ENCODE measurements at regions not wholly inside any gene's neighbourhood (a gene's known extent, or its start where the extent isn't known, plus 50 kb on each side); places are given as distances from the start of the nearest gene placed in this dataset.
"Not testable (repeated sequence)": the region's sequence is repeated elsewhere in the genome, so short reads cannot be mapped to it uniquely, and the experiment has no call there.

DNA sequence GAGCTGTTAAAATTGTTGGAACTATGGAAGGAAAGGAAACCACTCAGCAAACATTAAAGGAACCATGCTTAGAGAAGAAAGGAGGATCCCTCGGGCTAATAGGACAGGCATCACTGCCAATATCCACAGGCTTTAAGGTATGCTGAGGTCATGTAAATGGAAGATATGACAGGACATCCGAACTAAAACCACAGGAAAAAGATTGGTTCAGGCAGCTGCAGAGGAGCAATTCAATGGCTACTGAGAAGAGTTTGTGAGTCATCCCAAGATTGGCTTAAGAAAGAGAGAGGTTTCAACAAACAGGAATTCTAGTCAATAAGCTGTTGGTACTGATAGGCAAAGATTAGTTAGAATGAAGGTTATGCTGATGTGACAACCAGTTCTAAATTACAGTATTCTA, 106.4 kb upstream of the FAM241A start:
- 84% methylated on average over 2 of the region's 2 CpGs for WGBS
- no peaks in the 10 kb centered on the region for H3K9me3 ChIP-seq
- H3K27ac ChIP-seq, result no peak overlapping the region
- no peak for DNase-seq (ENCODE audit: low spot score in 2 of 2)
- no peaks in the 10 kb centered on the region for H3K36me3 ChIP-seq
- H3K4me1 ChIP-seq, result no peaks in the 10 kb centered on the region
- H3K4me3 ChIP-seq, result no peak overlapping the region
- no peak for TF ChIP-seq POLR2AphosphoS5 (IDR thresholded peaks at IDR 0.05)
- no peak for TF ChIP-seq CTCF (IDR thresholded peaks at IDR 0.05)
- TF ChIP-seq EP300 (IDR thresholded peaks at IDR 0.05), result no peak
- no peak for TF ChIP-seq POLR2A (IDR thresholded peaks at IDR 0.05)
- no peaks in the 10 kb centered on the region for H3K27me3 ChIP-seq

DNA sequence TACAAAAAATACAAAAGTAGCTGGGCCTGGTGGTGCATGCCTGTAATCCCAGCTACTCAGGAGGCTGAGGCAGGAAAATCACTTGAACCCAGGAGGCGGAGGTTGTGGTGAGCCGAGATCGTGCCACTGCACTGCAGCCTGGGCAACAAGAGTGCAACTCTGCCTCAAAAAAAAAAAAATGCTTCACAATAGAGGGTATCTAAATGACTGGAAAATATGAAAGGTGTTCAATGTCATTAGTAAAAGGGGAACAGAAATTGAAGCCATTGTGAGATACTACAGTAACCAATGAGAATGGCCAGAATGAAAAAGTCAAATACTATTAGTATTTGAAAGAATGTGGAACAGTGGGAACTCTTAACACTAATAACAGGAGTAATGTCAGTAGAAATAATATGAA, 96.1 kb upstream of the FAM241A start:
- not testable (repeated sequence) for H3K4me3 ChIP-seq; DNase-seq (ENCODE audit: low spot score in 2 of 2); H3K27ac ChIP-seq; H3K27me3 ChIP-seq; H3K9me3 ChIP-seq; H3K36me3 ChIP-seq; H3K4me1 ChIP-seq
- WGBS, result 97% methylated on average over 3 of the region's 3 CpGs

- Histone ChIP-seq H3K27me3 (no peaks in the 10 kb centered on the region), H3K4me1 (no peaks in the 10 kb centered on the region), H3K9me3 (no peaks in the 10 kb centered on the region), H3K36me3 (no peaks in the 10 kb centered on the region), H3K27ac (no peak overlapping the region), H3K4me3 (no peak overlapping the region)
- TF ChIP-seq CTCF (IDR thresholded peaks at IDR 0.05) (no peak), EP300 (IDR thresholded peaks at IDR 0.05) (no peak), POLR2A (IDR thresholded peaks at IDR 0.05) (no peak), POLR2AphosphoS5 (IDR thresholded peaks at IDR 0.05) (no peak)
- 84% methylated on average over 2 of the region's 2 CpGs for WGBS
- DNase-seq (ENCODE audit: low spot score in 2 of 2), result no peak
Measured at GRCh38 chr4:112053825-112054350, 91.4 kb upstream of the FAM241A start.

GRCh38 chr4:112055100-112055499, 90.2 kb upstream of the FAM241A start:
- Histone ChIP-seq H3K27ac (no peak overlapping the region), H3K4me1 (no peaks in the 10 kb centered on the region), H3K4me3 (no peak overlapping the region), H3K36me3 (no peaks in the 10 kb centered on the region), H3K27me3 (no peaks in the 10 kb centered on the region), H3K9me3 (no peaks in the 10 kb centered on the region)
- DNase-seq (ENCODE audit: low spot score in 2 of 2), result no peak
- TF ChIP-seq EP300 (IDR thresholded peaks at IDR 0.05), result no peak
- no peak for TF ChIP-seq CTCF (IDR thresholded peaks at IDR 0.05)
- no peak for TF ChIP-seq POLR2A (IDR thresholded peaks at IDR 0.05)
- TF ChIP-seq POLR2AphosphoS5 (IDR thresholded peaks at IDR 0.05), result no peak

DNA sequence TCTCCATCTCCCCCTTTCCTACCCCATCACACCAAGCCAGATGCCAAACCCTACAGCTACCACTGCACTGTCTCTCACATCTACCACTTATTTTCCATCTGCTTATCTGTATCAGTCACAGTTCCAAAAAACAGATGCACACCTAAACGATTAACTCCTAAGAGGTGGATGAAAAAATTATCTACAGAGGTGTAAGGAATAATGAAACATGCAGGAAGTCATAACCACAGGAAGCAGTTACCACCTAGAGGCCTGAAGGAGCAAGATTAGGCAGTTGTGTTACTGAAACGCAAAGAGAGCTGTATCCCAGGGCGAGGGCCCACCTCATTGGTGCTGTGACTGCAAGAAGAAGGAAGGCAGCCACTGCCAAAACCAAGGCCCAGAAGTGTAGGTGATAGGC, 87.8 kb upstream of the FAM241A start:
- Histone ChIP-seq H3K4me3 (no peak overlapping the region), H3K4me1 (no peaks in the 10 kb centered on the region), H3K27ac (no peak overlapping the region), H3K27me3 (no peaks in the 10 kb centered on the region), H3K36me3 (no peaks in the 10 kb centered on the region), H3K9me3 (no peaks in the 10 kb centered on the region)
- TF ChIP-seq CTCF (IDR thresholded peaks at IDR 0.05), result no peak
- no peak for TF ChIP-seq POLR2A (IDR thresholded peaks at IDR 0.05)
- TF ChIP-seq EP300 (IDR thresholded peaks at IDR 0.05), result no peak
- no peak for TF ChIP-seq POLR2AphosphoS5 (IDR thresholded peaks at IDR 0.05)
- DNase-seq (ENCODE audit: low spot score in 2 of 2), result no peak
- 75% methylated on average over 3 of the region's 3 CpGs for WGBS

- no peak for DNase-seq (ENCODE audit: low spot score in 2 of 2)
- WGBS, result 22% methylated on average over 3 of the region's 3 CpGs
- H3K27ac ChIP-seq, result no peak overlapping the region
Measured at GRCh38 chr4:112058433-112058832, 86.8 kb upstream of the FAM241A start.

More at GRCh38 chr4:112058433-112058832, 86.8 kb upstream of the FAM241A start:
- Histone ChIP-seq H3K9me3 (no peaks in the 10 kb centered on the region), H3K4me1 (no peaks in the 10 kb centered on the region), H3K36me3 (no peaks in the 10 kb centered on the region), H3K27me3 (no peaks in the 10 kb centered on the region), H3K4me3 (no peak overlapping the region)
- no peak for TF ChIP-seq CTCF (IDR thresholded peaks at IDR 0.05)
- TF ChIP-seq EP300 (IDR thresholded peaks at IDR 0.05), result no peak
- TF ChIP-seq POLR2AphosphoS5 (IDR thresholded peaks at IDR 0.05), result no peak
- no peak for TF ChIP-seq POLR2A (IDR thresholded peaks at IDR 0.05)

All from suprapubic skin (tissue), 4 donors.